Spinal cord (tissue), 9 donors: ENCODE measurements at regions not wholly inside any gene's neighbourhood (a gene's known extent, or its start where the extent isn't known, plus 50 kb on each side); places are given as distances from the start of the nearest gene placed in this dataset.
A peak's percentile ranks its signal among the peaks of the same experiment; 100 is the strongest.

ENCODE experiments used
- DNase-seq, 6 donors: peaks; one replicate each; pipeline versions ENCODE4 v3.0.0 to v3.0.0-alpha.2; 2013 to 2015; ENCODE audit warnings: low spot score in 6 of 6, low read depth in 4 of 6
- H3K27ac ChIP-seq: one replicate; pipeline ENCODE4 v1.5.1; 2013; ENCODE audit warnings: low read depth, low read length, control low read depth
- H3K27me3 ChIP-seq: one replicate; pipeline ENCODE4 v1.6.1; 2013; ENCODE audit warnings: low read length; ENCODE audit not compliant: control insufficient read depth, insufficient read depth
- H3K36me3 ChIP-seq: one replicate; pipeline ENCODE4 v1.6.1; 2013; ENCODE audit warnings: low read length; ENCODE audit not compliant: control insufficient read depth, insufficient read depth
- H3K4me1 ChIP-seq: one replicate; pipeline ENCODE4 v1.6.1; 2013; ENCODE audit warnings: low read length; ENCODE audit not compliant: control insufficient read depth, insufficient read depth
- H3K4me3 ChIP-seq: one replicate; pipeline ENCODE4 v1.5.1; 2013; ENCODE audit warnings: low read depth, low read length, control low read depth
- H3K9me3 ChIP-seq: one replicate; pipeline ENCODE4 v1.6.1; 2013; ENCODE audit warnings: low read length; ENCODE audit not compliant: control insufficient read depth, insufficient read depth
- WGBS: methylation state at CpG from one replicate; pipeline ENCODE4 v1.1.5; 2013; ENCODE audit warnings: missing lambda C conversion rate; ENCODE audit not compliant: insufficient coverage; 5-methylcytosine and 5-hydroxymethylcytosine counted together
- donor health status: healthy.

GRCh38 chr4:38516190-38516589 lies 147.8 kb upstream of the KLF3 start:
- H3K4me3 ChIP-seq: no peak overlapping the region
- no peak overlapping the region for H3K27ac ChIP-seq
- no peak for DNase-seq
- no CpG with 5 or more reads among the region's 2 CpGs for WGBS
- no peaks in the 10 kb centered on the region for H3K36me3 ChIP-seq
- no peaks in the 10 kb centered on the region for H3K27me3 ChIP-seq
- no peaks in the 10 kb centered on the region for H3K4me1 ChIP-seq
- H3K9me3 ChIP-seq: no peaks in the 10 kb centered on the region

- Histone ChIP-seq H3K27me3 (no peaks in the 10 kb centered on the region), H3K9me3 (no peaks in the 10 kb centered on the region), H3K4me3 (no peak overlapping the region), H3K27ac (no peak overlapping the region), H3K36me3 (no peaks in the 10 kb centered on the region), H3K4me1 (no peaks in the 10 kb centered on the region)
- no peak for DNase-seq
- no CpG with 5 or more reads among the region's 1 CpG for WGBS
Measured at GRCh38 chr4:38519666-38520065, 144.3 kb upstream of the KLF3 start.

- Histone ChIP-seq H3K4me3 (no peak overlapping the region), H3K4me1 (no peaks in the 10 kb centered on the region), H3K27ac (no peak overlapping the region), H3K36me3 (no peaks in the 10 kb centered on the region), H3K27me3 (no peaks in the 10 kb centered on the region), H3K9me3 (no peaks in the 10 kb centered on the region)
- no peak for DNase-seq
- 61% methylated on average over 3 of the region's 5 CpGs for WGBS
Measured at GRCh38 chr4:38523054-38523453, 140.9 kb upstream of the KLF3 start.

- no peaks in the 10 kb centered on the region for H3K27me3 ChIP-seq
- no peaks in the 10 kb centered on the region for H3K9me3 ChIP-seq
- WGBS: 94% methylated on average over 10 of the region's 16 CpGs
- H3K4me3 ChIP-seq: no peak overlapping the region
- no peak for DNase-seq
- no peak overlapping the region for H3K27ac ChIP-seq
- H3K36me3 ChIP-seq: no peaks in the 10 kb centered on the region
- no peaks in the 10 kb centered on the region for H3K4me1 ChIP-seq
Measured at GRCh38 chr4:38523524-38524448, 140.2 kb upstream of the KLF3 start.

- WGBS: 40% methylated on average over 4 of the region's 5 CpGs
- no peaks in the 10 kb centered on the region for H3K36me3 ChIP-seq
- H3K4me3 ChIP-seq: no peak overlapping the region
- H3K4me1 ChIP-seq: peaks cover 7% of the 10 kb centered on the region
- H3K27me3 ChIP-seq: no peaks in the 10 kb centered on the region
- no peak overlapping the region for H3K27ac ChIP-seq
- DNase-seq: no peak
- H3K9me3 ChIP-seq: no peaks in the 10 kb centered on the region
Measured at GRCh38 chr4:38526412-38526811, 137.6 kb upstream of the KLF3 start.

GRCh38 chr4:38529189-38530115 lies 134.5 kb upstream of the KLF3 start:
- peak overlapping the region; percentile 52 for H3K27ac ChIP-seq
- H3K36me3 ChIP-seq: no peaks in the 10 kb centered on the region
- WGBS: 85% methylated on average over 12 of the region's 15 CpGs
- peak in 2 of 6 donors; percentile 11 to 35 for DNase-seq
- peaks cover 7% of the 10 kb centered on the region for H3K4me1 ChIP-seq
- no peak overlapping the region for H3K4me3 ChIP-seq
- no peaks in the 10 kb centered on the region for H3K9me3 ChIP-seq
- H3K27me3 ChIP-seq: no peaks in the 10 kb centered on the region

GRCh38 chr4:38530486-38530885 lies 133.5 kb upstream of the KLF3 start:
- Histone ChIP-seq H3K4me3 (no peak overlapping the region), H3K9me3 (no peaks in the 10 kb centered on the region), H3K27me3 (no peaks in the 10 kb centered on the region), H3K4me1 (peaks cover 7% of the 10 kb centered on the region), H3K36me3 (no peaks in the 10 kb centered on the region), H3K27ac (peak overlapping the region; percentile 16)
- no CpG with 5 or more reads among the region's 1 CpG for WGBS
- DNase-seq: no peak

- WGBS: 55% methylated on average over 2 of the region's 5 CpGs
- H3K4me1 ChIP-seq: peaks cover 7% of the 10 kb centered on the region
- no peaks in the 10 kb centered on the region for H3K27me3 ChIP-seq
- H3K4me3 ChIP-seq: no peak overlapping the region
- H3K36me3 ChIP-seq: no peaks in the 10 kb centered on the region
- H3K9me3 ChIP-seq: no peaks in the 10 kb centered on the region
- H3K27ac ChIP-seq: peak overlapping the region; percentile 16
- peak in 5 of 6 donors; percentile 4 to 66 (median 20) for DNase-seq
Measured at GRCh38 chr4:38531141-38531727, 132.8 kb upstream of the KLF3 start.

- Histone ChIP-seq H3K4me3 (no peak overlapping the region), H3K9me3 (no peaks in the 10 kb centered on the region), H3K27ac (peak overlapping the region; percentile 29), H3K4me1 (peaks cover 7% of the 10 kb centered on the region), H3K27me3 (no peaks in the 10 kb centered on the region), H3K36me3 (no peaks in the 10 kb centered on the region)
- DNase-seq: peak in 1 of 6 donors; percentile 34
- WGBS: 68% methylated on average over 5 of the region's 6 CpGs
Measured at GRCh38 chr4:38532908-38533499, 131.0 kb upstream of the KLF3 start.
